AG10803 (cell line): ENCODE measurements at regions not wholly inside any gene's neighbourhood (a gene's known extent, or its start where the extent isn't known, plus 50 kb on each side); places are given as distances from the start of the nearest gene placed in this dataset.

ENCODE experiments used
- DNase-seq: peaks from one replicate; pipeline ENCODE4 v3.0.0; 2010; ENCODE audit warnings: low read depth
- H3K4me3 ChIP-seq: 2 replicates; pipeline ENCODE4 v1.5.1; 2011; ENCODE audit warnings: mild to moderate bottlenecking, low read length, control low read depth
- CTCF ChIP-seq: conservative IDR thresholded peaks from 2 replicates; pipeline ENCODE4 v1.5.1; 2011; ENCODE audit warnings: mild to moderate bottlenecking, low read length, control low read depth, inconsistent platforms

- no peak for DNase-seq
- TF ChIP-seq CTCF: no peak
- H3K4me3 ChIP-seq: no peak overlapping the region
Observed at GRCh38 chrX:8873102-8873501, 71.9 kb upstream of the FAM9A start.

- no peak overlapping the region for H3K4me3 ChIP-seq
- DNase-seq: peak; percentile 25
- no peak for TF ChIP-seq CTCF
Observed at GRCh38 chrX:8870411-8870810, 69.2 kb upstream of the FAM9A start.

- H3K4me3 ChIP-seq: no peak overlapping the region
- DNase-seq: no peak
- TF ChIP-seq CTCF: no peak
Observed at GRCh38 chrX:8869812-8870211, 68.6 kb upstream of the FAM9A start.

- DNase-seq: peak; percentile 48
- H3K4me3 ChIP-seq: no peak overlapping the region
- TF ChIP-seq CTCF: peak; percentile 48
Observed at GRCh38 chrX:8868906-8869305, 67.7 kb upstream of the FAM9A start.

DNA sequence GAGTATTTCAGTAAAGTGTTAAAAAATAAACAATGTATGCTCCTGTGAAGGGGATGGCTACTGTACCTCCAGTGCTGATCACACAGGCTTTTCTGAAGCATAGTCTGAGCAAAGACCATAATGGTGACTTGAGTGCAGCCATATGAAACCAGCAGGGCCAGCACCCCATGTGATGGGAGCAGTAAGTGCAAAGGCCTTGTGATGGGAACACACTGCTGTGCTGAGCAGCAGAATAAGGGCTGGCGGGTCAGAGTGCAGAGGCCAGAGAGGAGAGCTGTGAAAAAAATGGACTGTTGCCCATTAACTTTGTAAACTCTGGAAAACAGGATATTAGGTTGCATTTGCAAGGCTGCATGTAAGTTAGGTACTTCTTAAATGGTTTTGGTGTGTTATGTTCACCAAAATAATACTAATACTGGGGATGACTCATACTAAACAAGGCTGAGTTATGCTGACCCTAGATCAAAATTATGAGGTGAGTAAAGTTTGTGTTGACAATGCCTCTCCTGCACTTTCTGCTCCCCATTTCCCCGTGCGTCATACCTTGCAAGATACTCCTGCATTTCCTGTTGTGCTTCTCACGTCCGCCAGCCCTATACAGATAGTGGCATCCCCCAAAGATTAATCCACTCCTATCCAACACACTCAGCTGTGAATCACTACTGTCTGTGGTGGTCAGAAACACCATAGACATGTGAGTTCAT, 67.0 kb upstream of the FAM9A start:
- DNase-seq: peak; percentile 62
- H3K4me3 ChIP-seq: no peak overlapping the region
- no peak for TF ChIP-seq CTCF

DNA sequence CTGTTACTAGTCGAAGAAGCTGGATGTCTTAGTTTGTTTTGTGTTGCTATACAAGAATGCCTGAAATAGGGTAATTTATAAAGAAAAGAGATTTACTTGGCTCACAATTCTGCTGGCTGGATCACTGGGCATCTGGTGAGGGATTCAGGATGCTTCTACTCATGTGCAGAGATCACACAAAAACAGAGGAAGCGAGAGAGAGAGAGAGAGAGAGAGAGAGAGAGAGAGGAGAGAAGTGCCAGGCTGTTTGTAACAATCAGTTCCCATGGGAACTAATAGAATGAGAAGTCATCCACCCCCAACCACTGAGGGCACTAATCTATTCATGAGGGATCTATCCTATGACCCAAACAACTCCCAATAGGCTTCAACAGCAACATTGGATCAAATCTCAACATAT, 66.2 kb upstream of the FAM9A start:
- TF ChIP-seq CTCF: no peak
- H3K4me3 ChIP-seq: no peak overlapping the region
- peak; percentile 13 for DNase-seq

- DNase-seq: no peak
- TF ChIP-seq CTCF: no peak
- H3K4me3 ChIP-seq: no peak overlapping the region
Observed at GRCh38 chrX:8864161-8864560, 63.0 kb upstream of the FAM9A start.
